HepG2 (cell line): ENCODE measurements at regions not wholly inside any gene's neighbourhood (a gene's known extent, or its start where the extent isn't known, plus 50 kb on each side); places are given as distances from the start of the nearest gene placed in this dataset.

Source experiments
- CBX2 ChIP-seq, 2 experiments: fragments of 200-600 bp in 1 of 2; sonication (generic); formaldehyde crosslinking in 1 of 2; IDR thresholded peaks; 2 replicates each; pipeline versions ENCODE4 v1.7.0 to v1.8.1; 2018 to 2022; ENCODE audit warnings: low read depth in 2 of 2, low read length in 1 of 2, mild to moderate bottlenecking in 1 of 2, missing genetic modification reagents in 1 of 2
- CREM ChIP-seq, 2 experiments: sonication (generic) in 1 of 2; formaldehyde crosslinking in 1 of 2; IDR thresholded peaks; 2 replicates each; pipeline versions ENCODE4 v1.4.0 to v1.6.1; 2016 to 2020; ENCODE audit warnings: antibody characterized with exemption in 1 of 2, mild to moderate bottlenecking in 1 of 2, missing genetic modification reagents in 1 of 2
- KLF15 ChIP-seq: sonication (generic); formaldehyde crosslinking; IDR thresholded peaks from 2 replicates; pipeline ENCODE4 v1.8.1; 2023; ENCODE audit warnings: borderline replicate concordance, mild to moderate bottlenecking, inconsistent platforms, missing genetic modification reagents, mixed read lengths
- MEIS1 ChIP-seq: sonication (generic); formaldehyde crosslinking; IDR thresholded peaks from 2 replicates; pipeline ENCODE4 v1.9.0; 2021; ENCODE audit warnings: mild to moderate bottlenecking, missing genetic modification reagents, moderate library complexity, borderline replicate concordance
- MTA1 ChIP-seq: sonication (generic); formaldehyde crosslinking; IDR thresholded peaks from 2 replicates; pipeline ENCODE4 v1.4.0; 2020; ENCODE audit warnings: missing genetic modification reagents, mild to moderate bottlenecking, borderline replicate concordance
- RNF2 ChIP-seq: fragments of 450-650 bp; conservative IDR thresholded peaks from 2 replicates; pipeline ENCODE4 v1.6.1; 2016; ENCODE audit warnings: low read depth
- SMC3 ChIP-seq: IDR thresholded peaks from 2 replicates; pipeline ENCODE4 v1.6.1; 2011; ENCODE audit warnings: low read length, improper control_type of control experiment
- SNRNP70 ChIP-seq: fragments of 200-400 bp; formaldehyde crosslinking; IDR thresholded peaks from 2 replicates; pipeline ENCODE4 v1.6.1; 2017; ENCODE audit warnings: mild to moderate bottlenecking, low read depth, low read length, moderate library complexity
- SRY ChIP-seq: sonication (generic); formaldehyde crosslinking; IDR thresholded peaks from 2 replicates; pipeline ENCODE4 v1.8.0; 2022; ENCODE audit warnings: mild to moderate bottlenecking, missing genetic modification reagents
- ZFP62 ChIP-seq: sonication (generic); formaldehyde crosslinking; IDR thresholded peaks from 2 replicates; pipeline ENCODE4 v1.4.0; 2020; ENCODE audit warnings: missing genetic modification reagents
- ZKSCAN1 ChIP-seq: fragments of 150-350 bp; IDR thresholded peaks from 2 replicates; pipeline ENCODE4 v1.6.1; 2014; ENCODE audit warnings: low read length
- ZNF224 ChIP-seq: sonication (generic); formaldehyde crosslinking; IDR thresholded peaks from 2 replicates; pipeline ENCODE4 v1.5.0; 2020; ENCODE audit warnings: mild to moderate bottlenecking, missing genetic modification reagents
- ZNF33A ChIP-seq: sonication (generic); formaldehyde crosslinking; IDR thresholded peaks from 2 replicates; pipeline ENCODE4 v1.5.1; 2020; ENCODE audit warnings: missing genetic modification reagents, mild to moderate bottlenecking, moderate library complexity, borderline replicate concordance
- ZNF552 ChIP-seq: sonication (generic); formaldehyde crosslinking; IDR thresholded peaks from 2 replicates; pipeline ENCODE4 v1.9.0; 2022; ENCODE audit warnings: missing genetic modification reagents, mild to moderate bottlenecking, borderline replicate concordance
- ZNF747 ChIP-seq: sonication (generic); formaldehyde crosslinking; IDR thresholded peaks from 2 replicates; pipeline ENCODE4 v1.8.1; 2023; ENCODE audit warnings: missing genetic modification reagents, mild to moderate bottlenecking, borderline replicate concordance
- TF ChIP-seq, protein P1 (sequence below): sonication (generic); formaldehyde crosslinking; IDR thresholded peaks from 2 replicates; pipeline ENCODE4 v1.4.0; 2020; ENCODE audit warnings: missing genetic modification reagents, low read depth, mild to moderate bottlenecking, borderline replicate concordance
- TF ChIP-seq, protein P2 (sequence below): sonication (generic); formaldehyde crosslinking; IDR thresholded peaks from 2 replicates; pipeline ENCODE4 v1.5.1; 2020; ENCODE audit warnings: missing genetic modification reagents, mild to moderate bottlenecking, borderline replicate concordance
- TF ChIP-seq, protein P3 (sequence below): IDR thresholded peaks from 2 replicates; pipeline ENCODE4 v1.6.1; 2016; ENCODE audit warnings: missing compliant biosample characterization, missing genetic modification reagents, borderline replicate concordance
- TF ChIP-seq, protein P4 (sequence below): sonication (generic); formaldehyde crosslinking; IDR thresholded peaks from 2 replicates; pipeline ENCODE4 v1.5.0; 2020; ENCODE audit warnings: mild to moderate bottlenecking, missing genetic modification reagents, borderline replicate concordance
- TF ChIP-seq, protein P5 (sequence below): sonication (generic); formaldehyde crosslinking; conservative IDR thresholded peaks from 2 replicates; pipeline ENCODE4 v1.4.0; 2020; ENCODE audit warnings: missing genetic modification reagents

DNA sequence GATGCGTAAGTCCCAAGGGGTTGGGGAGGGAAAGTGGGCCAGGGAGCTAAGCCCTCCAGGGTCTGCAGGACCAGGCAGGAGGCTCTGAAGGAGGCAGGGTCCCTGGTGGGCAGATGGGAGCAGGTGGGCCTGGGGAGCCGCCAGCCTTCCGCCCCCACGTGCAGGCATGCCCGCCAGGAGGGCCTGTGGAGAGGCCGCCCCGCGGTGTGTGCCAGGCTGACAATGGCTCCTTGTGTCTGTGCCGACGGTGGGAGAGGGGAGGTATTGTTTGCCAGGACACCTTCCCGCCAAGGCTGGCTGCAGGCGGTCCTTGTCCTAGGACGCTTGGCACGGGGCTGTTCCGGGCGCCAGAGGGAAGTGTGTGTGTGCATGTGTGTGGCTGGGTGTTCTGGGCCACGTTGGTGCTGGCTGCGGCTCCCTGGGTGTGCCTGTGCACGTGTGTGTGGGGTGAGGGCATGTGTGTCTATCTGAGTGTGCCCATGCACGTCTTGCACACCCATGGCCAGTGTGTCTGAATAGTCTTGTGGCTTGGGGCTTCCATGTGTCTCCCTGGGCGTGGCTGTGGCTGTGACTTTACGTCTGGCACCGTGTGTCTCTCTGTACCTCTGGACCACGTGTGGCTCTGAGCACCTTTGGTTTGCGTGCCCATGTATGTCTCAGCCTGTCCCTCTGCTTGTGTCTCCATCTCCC lies 153.0 kb downstream of the CEBPB start (continued):
- TF ChIP-seq, protein P1, sequence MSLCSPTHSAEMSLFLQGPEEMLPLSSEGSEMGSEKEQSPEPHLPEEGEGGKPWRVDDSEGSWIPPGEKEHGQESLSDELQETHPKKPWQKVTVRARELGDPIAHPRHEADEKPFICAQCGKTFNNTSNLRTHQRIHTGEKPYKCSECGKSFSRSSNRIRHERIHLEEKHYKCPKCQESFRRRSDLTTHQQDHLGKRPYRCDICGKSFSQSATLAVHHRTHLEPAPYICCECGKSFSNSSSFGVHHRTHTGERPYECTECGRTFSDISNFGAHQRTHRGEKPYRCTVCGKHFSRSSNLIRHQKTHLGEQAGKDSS (CRISPR knock-in tag), result peak; percentile 37; the same call in 1 of the 2 replicates
- TF ChIP-seq ZNF33A (CRISPR knock-in tag), result no peak
- no peak for TF ChIP-seq ZFP62 (CRISPR knock-in tag)
- no peak for TF ChIP-seq SNRNP70
- no peak for TF ChIP-seq CREM (IDR thresholded peaks at IDR 0.05)
- no peak for TF ChIP-seq CREM (CRISPR knock-in tag; IDR thresholded peaks at IDR 0.05)
- TF ChIP-seq ZNF552 (CRISPR knock-in tag), result peak; percentile 48
- TF ChIP-seq, protein P2, sequence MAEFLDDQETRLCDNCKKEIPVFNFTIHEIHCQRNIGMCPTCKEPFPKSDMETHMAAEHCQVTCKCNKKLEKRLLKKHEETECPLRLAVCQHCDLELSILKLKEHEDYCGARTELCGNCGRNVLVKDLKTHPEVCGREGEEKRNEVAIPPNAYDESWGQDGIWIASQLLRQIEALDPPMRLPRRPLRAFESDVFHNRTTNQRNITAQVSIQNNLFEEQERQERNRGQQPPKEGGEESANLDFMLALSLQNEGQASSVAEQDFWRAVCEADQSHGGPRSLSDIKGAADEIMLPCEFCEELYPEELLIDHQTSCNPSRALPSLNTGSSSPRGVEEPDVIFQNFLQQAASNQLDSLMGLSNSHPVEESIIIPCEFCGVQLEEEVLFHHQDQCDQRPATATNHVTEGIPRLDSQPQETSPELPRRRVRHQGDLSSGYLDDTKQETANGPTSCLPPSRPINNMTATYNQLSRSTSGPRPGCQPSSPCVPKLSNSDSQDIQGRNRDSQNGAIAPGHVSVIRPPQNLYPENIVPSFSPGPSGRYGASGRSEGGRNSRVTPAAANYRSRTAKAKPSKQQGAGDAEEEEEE (CRISPR knock-in tag), result no peak
- TF ChIP-seq, protein P3, sequence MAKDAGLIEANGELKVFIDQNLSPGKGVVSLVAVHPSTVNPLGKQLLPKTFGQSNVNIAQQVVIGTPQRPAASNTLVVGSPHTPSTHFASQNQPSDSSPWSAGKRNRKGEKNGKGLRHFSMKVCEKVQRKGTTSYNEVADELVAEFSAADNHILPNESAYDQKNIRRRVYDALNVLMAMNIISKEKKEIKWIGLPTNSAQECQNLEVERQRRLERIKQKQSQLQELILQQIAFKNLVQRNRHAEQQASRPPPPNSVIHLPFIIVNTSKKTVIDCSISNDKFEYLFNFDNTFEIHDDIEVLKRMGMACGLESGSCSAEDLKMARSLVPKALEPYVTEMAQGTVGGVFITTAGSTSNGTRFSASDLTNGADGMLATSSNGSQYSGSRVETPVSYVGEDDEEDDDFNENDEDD, result peak; percentile 72
- no peak for TF ChIP-seq ZNF747 (CRISPR knock-in tag)
- TF ChIP-seq, protein P4, sequence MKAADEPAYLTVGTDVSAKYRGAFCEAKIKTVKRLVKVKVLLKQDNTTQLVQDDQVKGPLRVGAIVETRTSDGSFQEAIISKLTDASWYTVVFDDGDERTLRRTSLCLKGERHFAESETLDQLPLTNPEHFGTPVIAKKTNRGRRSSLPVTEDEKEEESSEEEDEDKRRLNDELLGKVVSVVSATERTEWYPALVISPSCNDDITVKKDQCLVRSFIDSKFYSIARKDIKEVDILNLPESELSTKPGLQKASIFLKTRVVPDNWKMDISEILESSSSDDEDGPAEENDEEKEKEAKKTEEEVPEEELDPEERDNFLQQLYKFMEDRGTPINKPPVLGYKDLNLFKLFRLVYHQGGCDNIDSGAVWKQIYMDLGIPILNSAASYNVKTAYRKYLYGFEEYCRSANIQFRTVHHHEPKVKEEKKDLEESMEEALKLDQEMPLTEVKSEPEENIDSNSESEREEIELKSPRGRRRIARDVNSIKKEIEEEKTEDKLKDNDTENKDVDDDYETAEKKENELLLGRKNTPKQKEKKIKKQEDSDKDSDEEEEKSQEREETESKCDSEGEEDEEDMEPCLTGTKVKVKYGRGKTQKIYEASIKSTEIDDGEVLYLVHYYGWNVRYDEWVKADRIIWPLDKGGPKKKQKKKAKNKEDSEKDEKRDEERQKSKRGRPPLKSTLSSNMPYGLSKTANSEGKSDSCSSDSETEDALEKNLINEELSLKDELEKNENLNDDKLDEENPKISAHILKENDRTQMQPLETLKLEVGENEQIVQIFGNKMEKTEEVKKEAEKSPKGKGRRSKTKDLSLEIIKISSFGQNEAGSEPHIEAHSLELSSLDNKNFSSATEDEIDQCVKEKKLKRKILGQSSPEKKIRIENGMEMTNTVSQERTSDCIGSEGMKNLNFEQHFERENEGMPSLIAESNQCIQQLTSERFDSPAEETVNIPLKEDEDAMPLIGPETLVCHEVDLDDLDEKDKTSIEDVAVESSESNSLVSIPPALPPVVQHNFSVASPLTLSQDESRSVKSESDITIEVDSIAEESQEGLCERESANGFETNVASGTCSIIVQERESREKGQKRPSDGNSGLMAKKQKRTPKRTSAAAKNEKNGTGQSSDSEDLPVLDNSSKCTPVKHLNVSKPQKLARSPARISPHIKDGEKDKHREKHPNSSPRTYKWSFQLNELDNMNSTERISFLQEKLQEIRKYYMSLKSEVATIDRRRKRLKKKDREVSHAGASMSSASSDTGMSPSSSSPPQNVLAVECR, result 0 out of 2 replicates have a peak, but pooled peaks have one; percentile 34
- TF ChIP-seq, protein P5, sequence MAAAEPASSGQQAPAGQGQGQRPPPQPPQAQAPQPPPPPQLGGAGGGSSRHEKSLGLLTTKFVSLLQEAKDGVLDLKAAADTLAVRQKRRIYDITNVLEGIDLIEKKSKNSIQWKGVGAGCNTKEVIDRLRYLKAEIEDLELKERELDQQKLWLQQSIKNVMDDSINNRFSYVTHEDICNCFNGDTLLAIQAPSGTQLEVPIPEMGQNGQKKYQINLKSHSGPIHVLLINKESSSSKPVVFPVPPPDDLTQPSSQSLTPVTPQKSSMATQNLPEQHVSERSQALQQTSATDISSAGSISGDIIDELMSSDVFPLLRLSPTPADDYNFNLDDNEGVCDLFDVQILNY (CRISPR knock-in tag), result no peak
- TF ChIP-seq ZNF224 (CRISPR knock-in tag), result no peak
- no peak for TF ChIP-seq ZKSCAN1
- peak; percentile 81; the same call in 1 of the 2 replicates for TF ChIP-seq MTA1 (CRISPR knock-in tag)
- no peak for TF ChIP-seq KLF15 (CRISPR knock-in tag)
- no peak for TF ChIP-seq CBX2 (IDR thresholded peaks at IDR 0.05; ENCODE audit: low read depth, low read length)
- no peak; the same call in 1 of the 2 replicates for TF ChIP-seq CBX2 (CRISPR knock-in tag; IDR thresholded peaks at IDR 0.05; ENCODE audit: low read depth)
- TF ChIP-seq SMC3, result no peak
- peak; percentile 48; the same call in 1 of the 2 replicates for TF ChIP-seq MEIS1 (CRISPR knock-in tag)
- TF ChIP-seq RNF2, result no peak
- 0 out of 2 replicates have a peak, but pooled peaks have one; percentile 46 for TF ChIP-seq SRY
